GM12878 (cell line): ENCODE measurements at regions not wholly inside any gene's neighbourhood (a gene's known extent, or its start where the extent isn't known, plus 50 kb on each side); places are given as distances from the start of the nearest gene placed in this dataset.

Experiments used
- CREB1 ChIP-seq: IDR thresholded peaks from 2 replicates; pipeline ENCODE4 v1.6.1; 2012; ENCODE audit warnings: low read depth, mild to moderate bottlenecking, inconsistent platforms
- EP300 ChIP-seq, 2 experiments: fragments of 150-350 bp in 1 of 2; IDR thresholded peaks; 2 replicates each; pipeline ENCODE4 v1.6.1; 2011 to 2012; ENCODE audit warnings: low read depth in 2 of 2, low read length in 2 of 2, borderline replicate concordance in 1 of 2, improper control_type of control experiment in 1 of 2, inconsistent platforms in 1 of 2; ENCODE audit not compliant: control insufficient read depth in 1 of 2
- HDAC2 ChIP-seq: fragments of 200-600 bp; sonication (generic); IDR thresholded peaks from 2 replicates; pipeline ENCODE4 v1.6.1; 2017
- JUNB ChIP-seq: IDR thresholded peaks from 2 replicates; pipeline ENCODE4 v1.6.1; 2016; ENCODE audit warnings: antibody characterized with exemption, mild to moderate bottlenecking
- LARP7 ChIP-seq: fragments of 450-650 bp; IDR thresholded peaks from 2 replicates; pipeline ENCODE4 v1.6.1; 2017; ENCODE audit warnings: mild to moderate bottlenecking
- MEF2B ChIP-seq: fragments of 450-650 bp; IDR thresholded peaks from 2 replicates; pipeline ENCODE4 v1.6.1; 2018; ENCODE audit warnings: mild to moderate bottlenecking, moderate library complexity; ENCODE audit not compliant: partially characterized antibody, poor library complexity, severe bottlenecking
- MTA2 ChIP-seq: fragments of 450-650 bp; IDR thresholded peaks from 2 replicates; pipeline ENCODE4 v1.6.1; 2016; ENCODE audit warnings: low read depth, mild to moderate bottlenecking, moderate library complexity
- NR2C1 ChIP-seq: fragments of 450-650 bp; IDR thresholded peaks from 2 replicates; pipeline ENCODE4 v1.6.1; 2017; ENCODE audit warnings: antibody characterized with exemption, mild to moderate bottlenecking, moderate library complexity
- PAX8 ChIP-seq: fragments of 450-650 bp; IDR thresholded peaks from 2 replicates; pipeline ENCODE4 v1.6.1; 2017; ENCODE audit warnings: mild to moderate bottlenecking, moderate library complexity
- PML ChIP-seq: IDR thresholded peaks from 2 replicates; pipeline ENCODE4 v1.6.1; 2012; ENCODE audit warnings: low read length, inconsistent platforms
- RCOR1 ChIP-seq: conservative IDR thresholded peaks from 2 replicates; pipeline ENCODE4 v1.6.1; 2012; ENCODE audit warnings: low read depth, low read length, improper control_type of control experiment
- RELA ChIP-seq: fragments of 450-650 bp; IDR thresholded peaks from 2 replicates; pipeline ENCODE4 v1.8.0; 2014; ENCODE audit warnings: borderline replicate concordance; ENCODE audit not compliant: partially characterized antibody
- RELB ChIP-seq: fragments of 450-650 bp; IDR thresholded peaks from 2 replicates; pipeline ENCODE4 v1.6.1; 2017; ENCODE audit warnings: low read depth, mild to moderate bottlenecking, moderate library complexity
- STAT1 ChIP-seq: fragments of 450-650 bp; conservative IDR thresholded peaks from 2 replicates; pipeline ENCODE4 v1.6.1; 2014; ENCODE audit warnings: antibody characterized with exemption, mild to moderate bottlenecking
- TCF7 ChIP-seq: IDR thresholded peaks from 2 replicates; pipeline ENCODE4 v1.6.1; 2014; ENCODE audit warnings: antibody characterized with exemption, borderline replicate concordance
- TF ChIP-seq, protein P1 (sequence below): fragments of 450-650 bp; IDR thresholded peaks from 2 replicates; pipeline ENCODE4 v1.6.1; 2017; ENCODE audit warnings: mild to moderate bottlenecking, low read depth, inconsistent platforms; ENCODE audit not compliant: poor library complexity, severe bottlenecking
- TF ChIP-seq, protein P2 (sequence below): fragments of 450-650 bp; IDR thresholded peaks from 2 replicates; pipeline ENCODE4 v1.6.1; 2016; ENCODE audit warnings: mild to moderate bottlenecking
- TF ChIP-seq, protein P3 (sequence below): fragments of 450-650 bp; IDR thresholded peaks from 2 replicates; pipeline ENCODE4 v1.6.1; 2017; ENCODE audit warnings: borderline replicate concordance
- TF ChIP-seq, protein P4 (sequence below): IDR thresholded peaks from 2 replicates; pipeline ENCODE4 v1.6.1; 2012; ENCODE audit warnings: mild to moderate bottlenecking, low read depth, low read length

DNA sequence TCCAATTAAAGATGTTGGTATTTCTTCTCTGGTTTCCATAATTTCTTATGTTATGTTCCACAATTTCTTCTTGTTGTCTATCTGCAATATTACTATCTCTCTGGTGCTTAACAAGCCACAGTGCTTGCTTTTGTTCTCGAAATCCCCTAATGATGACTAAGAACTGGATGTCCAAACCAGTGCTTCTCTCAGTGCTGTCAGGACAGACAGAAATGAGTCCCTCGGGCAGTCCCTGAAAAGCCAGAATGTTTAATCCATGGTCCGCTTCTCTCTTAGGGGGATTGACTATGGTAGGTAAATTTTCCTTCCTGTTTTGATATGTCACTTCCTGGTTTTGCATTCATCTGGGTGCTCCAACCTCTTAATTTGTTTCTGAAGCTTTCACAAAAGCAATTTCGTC lies 321.6 kb upstream of the PCDH10 start (continued):
- TF ChIP-seq STAT1: no peak
- TF ChIP-seq, protein P1, sequence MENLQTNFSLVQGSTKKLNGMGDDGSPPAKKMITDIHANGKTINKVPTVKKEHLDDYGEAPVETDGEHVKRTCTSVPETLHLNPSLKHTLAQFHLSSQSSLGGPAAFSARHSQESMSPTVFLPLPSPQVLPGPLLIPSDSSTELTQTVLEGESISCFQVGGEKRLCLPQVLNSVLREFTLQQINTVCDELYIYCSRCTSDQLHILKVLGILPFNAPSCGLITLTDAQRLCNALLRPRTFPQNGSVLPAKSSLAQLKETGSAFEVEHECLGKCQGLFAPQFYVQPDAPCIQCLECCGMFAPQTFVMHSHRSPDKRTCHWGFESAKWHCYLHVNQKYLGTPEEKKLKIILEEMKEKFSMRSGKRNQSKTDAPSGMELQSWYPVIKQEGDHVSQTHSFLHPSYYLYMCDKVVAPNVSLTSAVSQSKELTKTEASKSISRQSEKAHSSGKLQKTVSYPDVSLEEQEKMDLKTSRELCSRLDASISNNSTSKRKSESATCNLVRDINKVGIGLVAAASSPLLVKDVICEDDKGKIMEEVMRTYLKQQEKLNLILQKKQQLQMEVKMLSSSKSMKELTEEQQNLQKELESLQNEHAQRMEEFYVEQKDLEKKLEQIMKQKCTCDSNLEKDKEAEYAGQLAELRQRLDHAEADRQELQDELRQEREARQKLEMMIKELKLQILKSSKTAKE: no peak
- TF ChIP-seq, protein P2, sequence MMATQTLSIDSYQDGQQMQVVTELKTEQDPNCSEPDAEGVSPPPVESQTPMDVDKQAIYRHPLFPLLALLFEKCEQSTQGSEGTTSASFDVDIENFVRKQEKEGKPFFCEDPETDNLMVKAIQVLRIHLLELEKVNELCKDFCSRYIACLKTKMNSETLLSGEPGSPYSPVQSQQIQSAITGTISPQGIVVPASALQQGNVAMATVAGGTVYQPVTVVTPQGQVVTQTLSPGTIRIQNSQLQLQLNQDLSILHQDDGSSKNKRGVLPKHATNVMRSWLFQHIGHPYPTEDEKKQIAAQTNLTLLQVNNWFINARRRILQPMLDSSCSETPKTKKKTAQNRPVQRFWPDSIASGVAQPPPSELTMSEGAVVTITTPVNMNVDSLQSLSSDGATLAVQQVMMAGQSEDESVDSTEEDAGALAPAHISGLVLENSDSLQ: no peak
- TF ChIP-seq HDAC2: no peak
- no peak for TF ChIP-seq PML
- TF ChIP-seq EP300 (IDR thresholded peaks at IDR 0.05; ENCODE audit: borderline replicate concordance in 1 of 2, control insufficient read depth in 1 of 2, low read depth in 2 of 2, low read length in 2 of 2): peak in 1 of 2 experiments; percentile 26; a peak in 1 of 4 replicates
- TF ChIP-seq MEF2B: no peak
- TF ChIP-seq CREB1: no peak
- no peak for TF ChIP-seq TCF7
- no peak for TF ChIP-seq RCOR1
- peak; percentile 45 for TF ChIP-seq JUNB
- TF ChIP-seq, protein P3, sequence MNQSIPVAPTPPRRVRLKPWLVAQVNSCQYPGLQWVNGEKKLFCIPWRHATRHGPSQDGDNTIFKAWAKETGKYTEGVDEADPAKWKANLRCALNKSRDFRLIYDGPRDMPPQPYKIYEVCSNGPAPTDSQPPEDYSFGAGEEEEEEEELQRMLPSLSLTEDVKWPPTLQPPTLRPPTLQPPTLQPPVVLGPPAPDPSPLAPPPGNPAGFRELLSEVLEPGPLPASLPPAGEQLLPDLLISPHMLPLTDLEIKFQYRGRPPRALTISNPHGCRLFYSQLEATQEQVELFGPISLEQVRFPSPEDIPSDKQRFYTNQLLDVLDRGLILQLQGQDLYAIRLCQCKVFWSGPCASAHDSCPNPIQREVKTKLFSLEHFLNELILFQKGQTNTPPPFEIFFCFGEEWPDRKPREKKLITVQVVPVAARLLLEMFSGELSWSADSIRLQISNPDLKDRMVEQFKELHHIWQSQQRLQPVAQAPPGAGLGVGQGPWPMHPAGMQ: no peak
- TF ChIP-seq, protein P4, sequence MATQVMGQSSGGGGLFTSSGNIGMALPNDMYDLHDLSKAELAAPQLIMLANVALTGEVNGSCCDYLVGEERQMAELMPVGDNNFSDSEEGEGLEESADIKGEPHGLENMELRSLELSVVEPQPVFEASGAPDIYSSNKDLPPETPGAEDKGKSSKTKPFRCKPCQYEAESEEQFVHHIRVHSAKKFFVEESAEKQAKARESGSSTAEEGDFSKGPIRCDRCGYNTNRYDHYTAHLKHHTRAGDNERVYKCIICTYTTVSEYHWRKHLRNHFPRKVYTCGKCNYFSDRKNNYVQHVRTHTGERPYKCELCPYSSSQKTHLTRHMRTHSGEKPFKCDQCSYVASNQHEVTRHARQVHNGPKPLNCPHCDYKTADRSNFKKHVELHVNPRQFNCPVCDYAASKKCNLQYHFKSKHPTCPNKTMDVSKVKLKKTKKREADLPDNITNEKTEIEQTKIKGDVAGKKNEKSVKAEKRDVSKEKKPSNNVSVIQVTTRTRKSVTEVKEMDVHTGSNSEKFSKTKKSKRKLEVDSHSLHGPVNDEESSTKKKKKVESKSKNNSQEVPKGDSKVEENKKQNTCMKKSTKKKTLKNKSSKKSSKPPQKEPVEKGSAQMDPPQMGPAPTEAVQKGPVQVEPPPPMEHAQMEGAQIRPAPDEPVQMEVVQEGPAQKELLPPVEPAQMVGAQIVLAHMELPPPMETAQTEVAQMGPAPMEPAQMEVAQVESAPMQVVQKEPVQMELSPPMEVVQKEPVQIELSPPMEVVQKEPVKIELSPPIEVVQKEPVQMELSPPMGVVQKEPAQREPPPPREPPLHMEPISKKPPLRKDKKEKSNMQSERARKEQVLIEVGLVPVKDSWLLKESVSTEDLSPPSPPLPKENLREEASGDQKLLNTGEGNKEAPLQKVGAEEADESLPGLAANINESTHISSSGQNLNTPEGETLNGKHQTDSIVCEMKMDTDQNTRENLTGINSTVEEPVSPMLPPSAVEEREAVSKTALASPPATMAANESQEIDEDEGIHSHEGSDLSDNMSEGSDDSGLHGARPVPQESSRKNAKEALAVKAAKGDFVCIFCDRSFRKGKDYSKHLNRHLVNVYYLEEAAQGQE: no peak
- 0 out of 2 replicates have a peak, but pooled peaks have one; percentile 38 for TF ChIP-seq RELB
- peak; percentile 26; the same call in 1 of the 2 replicates for TF ChIP-seq MTA2
- no peak for TF ChIP-seq NR2C1
- no peak for TF ChIP-seq RELA
- no peak for TF ChIP-seq LARP7
- TF ChIP-seq PAX8: no peak
